ENCODE measurements at regions not wholly inside any gene's neighbourhood (a gene's known extent, or its start where the extent isn't known, plus 50 kb on each side); places are given as distances from the start of the nearest gene placed in this dataset.
"Not testable (repeated sequence)": the region's sequence is repeated elsewhere in the genome, so short reads cannot be mapped to it uniquely, and the experiment has no call there.

- DNase-seq, result no peak
These were observed 117.5 kb downstream of the DACT1 start for GRCh38 chr14:58755031-58755925.

- DNase-seq, result no peak
These were observed 122.4 kb downstream of the DACT1 start for GRCh38 chr14:58760121-58760520.

- no peak for DNase-seq
These were observed 124.9 kb downstream of the DACT1 start for GRCh38 chr14:58762629-58763028.

- DNase-seq, result no peak
These were observed 125.4 kb downstream of the DACT1 start for GRCh38 chr14:58763210-58763609.

GRCh38 chr14:58765418-58765831, 127.7 kb downstream of the DACT1 start:
- no peak for DNase-seq

GRCh38 chr14:58765843-58766242, 128.1 kb downstream of the DACT1 start:
- DNase-seq, result no peak

GRCh38 chr14:58769011-58769643, 131.4 kb downstream of the DACT1 start:
- DNase-seq, result no peak

- no peak for DNase-seq
These were observed 132.0 kb downstream of the DACT1 start for GRCh38 chr14:58769771-58770170.

- DNase-seq, result no peak
These were observed 132.8 kb downstream of the DACT1 start for GRCh38 chr14:58770491-58770982.

- no peak for DNase-seq
These were observed 133.3 kb downstream of the DACT1 start for GRCh38 chr14:58771016-58771415.

GRCh38 chr14:58772116-58772515, 134.4 kb downstream of the DACT1 start:
- DNase-seq, result no peak

- DNase-seq, result no peak
These were observed 135.2 kb downstream of the DACT1 start for GRCh38 chr14:58772794-58773620.

GRCh38 chr14:58774531-58774930, 136.8 kb downstream of the DACT1 start:
- no peak for DNase-seq

GRCh38 chr14:58775130-58775529, 137.4 kb downstream of the DACT1 start:
- not testable (repeated sequence) for DNase-seq

GRCh38 chr14:58776516-58776915, 138.8 kb downstream of the DACT1 start:
- DNase-seq, result no peak

- no peak for DNase-seq
These were observed 139.8 kb downstream of the DACT1 start for GRCh38 chr14:58777541-58777979.

- DNase-seq, result no peak
These were observed 140.4 kb downstream of the DACT1 start for GRCh38 chr14:58778202-58778601.

- no peak for DNase-seq
These were observed 141.6 kb downstream of the DACT1 start for GRCh38 chr14:58779376-58779775.

- DNase-seq, result no peak
These were observed 142.4 kb downstream of the DACT1 start for GRCh38 chr14:58780185-58780584.

- DNase-seq, result no peak
These were observed 142.8 kb downstream of the DACT1 start for GRCh38 chr14:58780605-58781004.

GRCh38 chr14:58782011-58782410, 144.2 kb downstream of the DACT1 start:
- DNase-seq, result no peak

- no peak for DNase-seq
These were observed 146.2 kb downstream of the DACT1 start for GRCh38 chr14:58783792-58784511.

Measured in fibroblast of skin of back (primary cell).